ENCODE measurements at regions not wholly inside any gene's neighbourhood (a gene's known extent, or its start where the extent isn't known, plus 50 kb on each side); places are given as distances from the start of the nearest gene placed in this dataset.

GRCh38 chr2:67851956-67852824 is 210.6 kb downstream of the C1D start:
- Histone ChIP-seq H3K9me3 (ENCODE audit: control insufficient read depth in 4 of 4, low read length in 3 of 4) (no peaks in the 10 kb centered on the region), H3K36me3 (ENCODE audit: control insufficient read depth in 4 of 4, insufficient read depth in 3 of 4, low read depth in 1 of 4, low read length in 3 of 4) (no peaks in the 10 kb centered on the region), H3K27me3 (ENCODE audit: control insufficient read depth in 4 of 4, insufficient read depth in 4 of 4, low read length in 3 of 4) (peaks cover 0 to 2% (median 0%) of the 10 kb centered on the region in 4 donors), H3K4me1 (ENCODE audit: control insufficient read depth in 4 of 4, insufficient read depth in 4 of 4, low read length in 3 of 4) (no peaks in the 10 kb centered on the region), H3K4me3 (ENCODE audit: low read depth in 1 of 3, low read length in 3 of 3) (no peak overlapping the region), H3K27ac (ENCODE audit: low read depth in 1 of 2, low read length in 2 of 2) (no peak overlapping the region), H3K9ac (ENCODE audit: low read depth in 1 of 2, low read length in 2 of 2) (no peak overlapping the region)
- TF ChIP-seq EGR1 (IDR thresholded peaks at IDR 0.05; ENCODE audit: low read depth in 2 of 2) (no peak), HNF4A (conservative IDR thresholded peaks at IDR 0.05) (no peak), SP1 (IDR thresholded peaks at IDR 0.05) (no peak), FOXA1 (IDR thresholded peaks at IDR 0.05) (no peak), FOXA2 (IDR thresholded peaks at IDR 0.05) (no peak), ZBTB33 (IDR thresholded peaks at IDR 0.05) (no peak), GABPA (IDR thresholded peaks at IDR 0.05 in 1 of 2, conservative IDR thresholded peaks at IDR 0.05 in 1 of 2) (no peak), MAX (IDR thresholded peaks at IDR 0.05) (no peak), YY1 (IDR thresholded peaks at IDR 0.05) (no peak), RXRA (IDR thresholded peaks at IDR 0.05) (no peak), CTCF (IDR thresholded peaks at IDR 0.05; ENCODE audit: low read depth, low read length, missing input control) (no peak), NR2F2 (IDR thresholded peaks at IDR 0.05) (no peak)
- 73% methylated on average over 8 of the region's 8 CpGs for WGBS
- DNase-seq (ENCODE audit: low spot score), result no peak

- no peaks in the 10 kb centered on the region for H3K9me3 ChIP-seq (ENCODE audit: control insufficient read depth in 4 of 4, low read length in 3 of 4)
- no peaks in the 10 kb centered on the region for H3K4me1 ChIP-seq (ENCODE audit: control insufficient read depth in 4 of 4, insufficient read depth in 4 of 4, low read length in 3 of 4)
- WGBS, result 80% methylated on average over 6 of the region's 6 CpGs
- no peaks in the 10 kb centered on the region for H3K36me3 ChIP-seq (ENCODE audit: control insufficient read depth in 4 of 4, insufficient read depth in 3 of 4, low read depth in 1 of 4, low read length in 3 of 4)
- no peak for DNase-seq (ENCODE audit: low spot score)
- peaks cover 0 to 2% (median 0%) of the 10 kb centered on the region in 4 donors for H3K27me3 ChIP-seq (ENCODE audit: control insufficient read depth in 4 of 4, insufficient read depth in 4 of 4, low read length in 3 of 4)
- TF ChIP-seq TAF1 (conservative IDR thresholded peaks at IDR 0.05), result no peak
- TF ChIP-seq YY1 (IDR thresholded peaks at IDR 0.05), result no peak
- TF ChIP-seq EGR1 (IDR thresholded peaks at IDR 0.05; ENCODE audit: low read depth in 2 of 2), result no peak
- no peak for TF ChIP-seq ZBTB33 (IDR thresholded peaks at IDR 0.05)
- TF ChIP-seq SP1 (IDR thresholded peaks at IDR 0.05), result no peak
- TF ChIP-seq GABPA (IDR thresholded peaks at IDR 0.05 in 1 of 2, conservative IDR thresholded peaks at IDR 0.05 in 1 of 2), result no peak
- TF ChIP-seq CTCF (IDR thresholded peaks at IDR 0.05; ENCODE audit: low read depth, low read length, missing input control), result no peak
- no peak for TF ChIP-seq FOXA2 (IDR thresholded peaks at IDR 0.05)
- no peak for TF ChIP-seq FOXA1 (IDR thresholded peaks at IDR 0.05)
- TF ChIP-seq MAX (IDR thresholded peaks at IDR 0.05), result no peak
- TF ChIP-seq HNF4A (conservative IDR thresholded peaks at IDR 0.05), result no peak
- TF ChIP-seq ATF3 (IDR thresholded peaks at IDR 0.05), result no peak
- no peak for TF ChIP-seq HNF4G (IDR thresholded peaks at IDR 0.05)
- TF ChIP-seq, protein P1, sequence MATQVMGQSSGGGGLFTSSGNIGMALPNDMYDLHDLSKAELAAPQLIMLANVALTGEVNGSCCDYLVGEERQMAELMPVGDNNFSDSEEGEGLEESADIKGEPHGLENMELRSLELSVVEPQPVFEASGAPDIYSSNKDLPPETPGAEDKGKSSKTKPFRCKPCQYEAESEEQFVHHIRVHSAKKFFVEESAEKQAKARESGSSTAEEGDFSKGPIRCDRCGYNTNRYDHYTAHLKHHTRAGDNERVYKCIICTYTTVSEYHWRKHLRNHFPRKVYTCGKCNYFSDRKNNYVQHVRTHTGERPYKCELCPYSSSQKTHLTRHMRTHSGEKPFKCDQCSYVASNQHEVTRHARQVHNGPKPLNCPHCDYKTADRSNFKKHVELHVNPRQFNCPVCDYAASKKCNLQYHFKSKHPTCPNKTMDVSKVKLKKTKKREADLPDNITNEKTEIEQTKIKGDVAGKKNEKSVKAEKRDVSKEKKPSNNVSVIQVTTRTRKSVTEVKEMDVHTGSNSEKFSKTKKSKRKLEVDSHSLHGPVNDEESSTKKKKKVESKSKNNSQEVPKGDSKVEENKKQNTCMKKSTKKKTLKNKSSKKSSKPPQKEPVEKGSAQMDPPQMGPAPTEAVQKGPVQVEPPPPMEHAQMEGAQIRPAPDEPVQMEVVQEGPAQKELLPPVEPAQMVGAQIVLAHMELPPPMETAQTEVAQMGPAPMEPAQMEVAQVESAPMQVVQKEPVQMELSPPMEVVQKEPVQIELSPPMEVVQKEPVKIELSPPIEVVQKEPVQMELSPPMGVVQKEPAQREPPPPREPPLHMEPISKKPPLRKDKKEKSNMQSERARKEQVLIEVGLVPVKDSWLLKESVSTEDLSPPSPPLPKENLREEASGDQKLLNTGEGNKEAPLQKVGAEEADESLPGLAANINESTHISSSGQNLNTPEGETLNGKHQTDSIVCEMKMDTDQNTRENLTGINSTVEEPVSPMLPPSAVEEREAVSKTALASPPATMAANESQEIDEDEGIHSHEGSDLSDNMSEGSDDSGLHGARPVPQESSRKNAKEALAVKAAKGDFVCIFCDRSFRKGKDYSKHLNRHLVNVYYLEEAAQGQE (IDR thresholded peaks at IDR 0.05), result no peak
- H3K4me3 ChIP-seq (ENCODE audit: low read depth in 1 of 3, low read length in 3 of 3), result no peak overlapping the region
- no peak overlapping the region for H3K27ac ChIP-seq (ENCODE audit: low read depth in 1 of 2, low read length in 2 of 2)
- no peak overlapping the region for H3K9ac ChIP-seq (ENCODE audit: low read depth in 1 of 2, low read length in 2 of 2)
These were observed 208.6 kb downstream of the C1D start for GRCh38 chr2:67854103-67854743.
